Cardiac muscle cell (in vitro differentiated cells and primary cell): ENCODE measurements at regions not wholly inside any gene's neighbourhood (a gene's known extent, or its start where the extent isn't known, plus 50 kb on each side); places are given as distances from the start of the nearest gene placed in this dataset.

Experiments
- DNase-seq, 2 donors: peaks; one replicate each; pipeline versions ENCODE4 v3.0.0 to v3.0.0-alpha.2; 2010 to 2017; ENCODE audit warnings: low read depth in 1 of 2, low spot score in 1 of 2
- H3K27ac ChIP-seq: fragments of 200-600 bp; sonication (generic); 2 replicates; pipeline ENCODE4 v1.5.1; 2016
- H3K27me3 ChIP-seq: fragments of 200-600 bp; sonication (generic); 2 replicates; pipeline ENCODE4 v1.6.0; 2016; ENCODE audit warnings: control low read depth
- H3K36me3 ChIP-seq: fragments of 200-600 bp; sonication (generic); 2 replicates; pipeline ENCODE4 v1.5.1; 2016; ENCODE audit warnings: control low read depth
- H3K4me1 ChIP-seq: fragments of 200-600 bp; sonication (generic); 2 replicates; pipeline ENCODE4 v1.8.1; 2017; ENCODE audit warnings: low read depth, mild to moderate bottlenecking, mixed run types
- H3K4me3 ChIP-seq: fragments of 200-600 bp; sonication (generic); 2 replicates; pipeline ENCODE4 v1.5.1; 2016; ENCODE audit warnings: mild to moderate bottlenecking
- H3K9me3 ChIP-seq: fragments of 200-600 bp; sonication (generic); 2 replicates; pipeline ENCODE4 v1.5.1; 2017; ENCODE audit warnings: low read depth, mild to moderate bottlenecking, control low read depth
- TF ChIP-seq, protein P1 (sequence below): IDR thresholded peaks from 2 replicates; pipeline ENCODE4 v1.5.1; 2012; ENCODE audit warnings: low read depth, mild to moderate bottlenecking, low read length

DNA sequence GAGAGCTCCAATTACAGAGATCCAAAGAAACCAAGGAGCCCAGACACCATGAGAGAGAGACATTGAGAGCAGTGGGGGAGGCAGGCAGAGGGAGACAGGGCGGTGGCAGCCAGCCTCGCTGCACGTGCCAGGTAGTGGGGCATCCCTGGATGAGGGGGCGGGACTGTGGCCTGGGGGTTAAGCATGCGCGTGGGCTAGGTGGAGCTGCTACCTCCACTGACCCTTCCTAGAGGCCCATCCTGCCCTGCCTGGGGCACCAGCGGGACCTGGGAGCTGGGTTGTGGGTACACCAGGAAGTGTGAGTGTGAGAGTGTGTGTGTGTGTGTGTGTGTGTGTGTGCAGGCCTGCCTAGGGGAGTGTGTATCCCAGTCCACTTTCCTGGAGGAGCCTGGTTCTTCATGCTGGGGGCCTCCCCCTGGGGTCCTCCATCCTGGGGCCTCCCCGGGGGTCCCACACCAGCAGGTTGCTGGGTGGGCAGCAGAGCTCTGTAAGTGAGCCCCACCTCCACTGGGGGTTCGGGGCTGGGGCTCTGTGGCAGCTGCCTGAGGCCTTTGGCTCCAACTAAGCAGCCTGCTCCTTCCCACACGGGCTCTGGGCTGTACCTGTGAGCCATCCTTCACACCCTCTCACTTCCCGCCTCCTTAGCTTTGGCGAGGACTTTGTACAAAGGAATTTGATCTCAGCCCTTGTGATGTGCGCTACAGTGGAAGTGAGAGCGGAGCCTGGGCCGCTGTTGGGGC lies 127.4 kb downstream of the IRF8 start:
- no peak for DNase-seq
- TF ChIP-seq, protein P1, sequence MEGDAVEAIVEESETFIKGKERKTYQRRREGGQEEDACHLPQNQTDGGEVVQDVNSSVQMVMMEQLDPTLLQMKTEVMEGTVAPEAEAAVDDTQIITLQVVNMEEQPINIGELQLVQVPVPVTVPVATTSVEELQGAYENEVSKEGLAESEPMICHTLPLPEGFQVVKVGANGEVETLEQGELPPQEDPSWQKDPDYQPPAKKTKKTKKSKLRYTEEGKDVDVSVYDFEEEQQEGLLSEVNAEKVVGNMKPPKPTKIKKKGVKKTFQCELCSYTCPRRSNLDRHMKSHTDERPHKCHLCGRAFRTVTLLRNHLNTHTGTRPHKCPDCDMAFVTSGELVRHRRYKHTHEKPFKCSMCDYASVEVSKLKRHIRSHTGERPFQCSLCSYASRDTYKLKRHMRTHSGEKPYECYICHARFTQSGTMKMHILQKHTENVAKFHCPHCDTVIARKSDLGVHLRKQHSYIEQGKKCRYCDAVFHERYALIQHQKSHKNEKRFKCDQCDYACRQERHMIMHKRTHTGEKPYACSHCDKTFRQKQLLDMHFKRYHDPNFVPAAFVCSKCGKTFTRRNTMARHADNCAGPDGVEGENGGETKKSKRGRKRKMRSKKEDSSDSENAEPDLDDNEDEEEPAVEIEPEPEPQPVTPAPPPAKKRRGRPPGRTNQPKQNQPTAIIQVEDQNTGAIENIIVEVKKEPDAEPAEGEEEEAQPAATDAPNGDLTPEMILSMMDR, result no peak
- no peaks in the 10 kb centered on the region for H3K27me3 ChIP-seq
- peaks cover 15% of the 10 kb centered on the region for H3K4me1 ChIP-seq
- no peaks in the 10 kb centered on the region for H3K9me3 ChIP-seq
- H3K4me3 ChIP-seq, result no peak overlapping the region
- H3K27ac ChIP-seq, result no peak overlapping the region
- H3K36me3 ChIP-seq, result no peaks in the 10 kb centered on the region

DNA sequence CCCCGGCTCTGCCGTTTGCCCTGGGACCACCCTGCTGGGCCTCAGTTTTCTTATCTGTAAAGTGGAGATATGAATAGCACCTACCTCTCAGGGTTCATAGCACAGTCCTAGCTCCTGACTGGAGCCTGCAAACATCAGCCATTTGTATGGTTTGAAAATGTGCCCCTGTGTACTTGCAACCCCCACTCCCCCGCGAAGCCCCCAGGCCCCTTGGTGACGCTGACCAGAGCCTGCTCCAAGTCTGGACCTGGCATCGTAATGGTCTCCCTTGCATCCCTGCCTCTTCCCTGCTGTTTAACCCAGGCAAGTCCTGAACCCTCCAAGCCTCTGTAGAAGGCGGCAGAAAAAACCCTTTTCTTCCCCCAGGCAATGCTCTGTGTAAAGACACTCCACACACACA lies 128.0 kb downstream of the IRF8 start:
- TF ChIP-seq, protein P1, result no peak
- no peaks in the 10 kb centered on the region for H3K27me3 ChIP-seq
- H3K4me3 ChIP-seq, result no peak overlapping the region
- H3K36me3 ChIP-seq, result no peaks in the 10 kb centered on the region
- H3K9me3 ChIP-seq, result no peaks in the 10 kb centered on the region
- peaks cover 14% of the 10 kb centered on the region for H3K4me1 ChIP-seq
- H3K27ac ChIP-seq, result no peak overlapping the region
- DNase-seq, result no peak

DNA sequence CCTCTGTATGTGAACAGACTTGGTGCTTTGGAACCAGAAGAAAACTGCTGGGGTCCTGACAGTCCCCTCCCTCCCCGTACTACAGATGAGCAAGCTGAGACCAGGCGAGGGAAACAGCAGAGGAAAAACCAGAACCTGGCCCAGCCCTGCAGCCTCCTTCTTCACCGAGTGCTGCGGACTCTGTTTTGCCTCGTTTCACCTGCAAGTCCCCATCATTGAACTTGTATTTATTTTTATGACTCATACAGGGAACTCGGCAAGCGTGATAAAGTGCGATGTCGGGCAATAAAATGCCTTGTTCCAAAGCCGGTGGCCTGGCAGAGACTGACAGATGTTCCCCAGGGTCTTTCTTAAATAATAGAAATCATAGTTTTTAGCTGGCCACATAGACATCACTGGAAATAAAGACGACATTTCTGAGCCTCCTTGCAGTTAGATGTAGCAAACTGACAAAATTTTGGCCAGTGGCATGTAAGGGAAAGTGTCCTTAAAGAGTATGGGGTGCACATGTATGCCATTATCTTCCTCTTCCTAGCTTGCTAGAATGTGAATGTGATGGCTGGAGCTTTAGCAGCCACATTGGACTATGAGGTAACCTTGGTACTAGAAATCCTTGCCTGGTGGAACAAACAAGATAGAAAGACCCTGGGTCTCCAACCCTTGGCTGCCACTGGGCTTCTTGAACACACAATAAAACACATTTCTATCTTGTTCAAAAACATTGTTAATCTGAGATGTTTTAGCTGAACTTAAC lies 128.6 kb downstream of the IRF8 start:
- no peak for DNase-seq
- H3K27me3 ChIP-seq, result no peaks in the 10 kb centered on the region

DNA sequence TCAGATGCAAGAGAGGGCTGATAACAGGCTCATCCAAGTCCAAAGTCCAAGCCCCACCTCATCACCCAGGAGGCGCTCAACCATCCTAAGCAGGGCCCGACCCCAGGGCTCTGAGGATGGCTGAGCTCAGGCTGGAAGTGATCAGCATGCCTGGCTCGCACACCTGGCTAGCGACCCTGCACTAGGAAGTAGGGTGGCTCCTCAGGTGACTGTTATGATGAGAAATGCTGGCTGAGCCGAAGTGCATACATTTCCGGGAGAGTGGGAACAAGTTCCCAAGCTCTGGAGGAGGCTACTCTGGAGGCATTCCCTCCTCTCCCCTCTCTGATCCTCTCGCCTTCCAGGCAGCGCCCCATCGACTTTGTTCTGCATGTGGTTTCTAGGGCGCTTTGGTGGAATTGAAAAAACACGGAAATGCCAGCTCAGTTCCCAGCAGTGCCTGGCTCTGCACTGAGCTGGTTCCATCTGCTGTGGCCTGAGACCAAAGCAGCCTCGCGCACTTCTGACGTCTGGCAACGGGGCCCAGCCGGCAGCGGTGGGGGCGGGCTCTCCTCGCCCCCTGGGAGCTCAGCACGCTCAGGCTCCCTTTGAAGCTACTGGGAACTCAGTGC lies 130.3 kb downstream of the IRF8 start:
- Histone ChIP-seq H3K4me3 (no peak overlapping the region), H3K27ac (no peak overlapping the region), H3K36me3 (no peaks in the 10 kb centered on the region), H3K4me1 (peaks cover 10% of the 10 kb centered on the region), H3K9me3 (no peaks in the 10 kb centered on the region), H3K27me3 (no peaks in the 10 kb centered on the region)
- TF ChIP-seq, protein P1, result no peak
- peak in 1 of 2 donors; percentile 63 for DNase-seq

More for the DNA sequence above, 128.6 kb downstream of the IRF8 start:
- TF ChIP-seq, protein P1, result no peak
- Histone ChIP-seq H3K4me1 (peaks cover 15% of the 10 kb centered on the region), H3K27ac (no peak overlapping the region), H3K4me3 (no peak overlapping the region), H3K36me3 (no peaks in the 10 kb centered on the region), H3K9me3 (no peaks in the 10 kb centered on the region)

DNA sequence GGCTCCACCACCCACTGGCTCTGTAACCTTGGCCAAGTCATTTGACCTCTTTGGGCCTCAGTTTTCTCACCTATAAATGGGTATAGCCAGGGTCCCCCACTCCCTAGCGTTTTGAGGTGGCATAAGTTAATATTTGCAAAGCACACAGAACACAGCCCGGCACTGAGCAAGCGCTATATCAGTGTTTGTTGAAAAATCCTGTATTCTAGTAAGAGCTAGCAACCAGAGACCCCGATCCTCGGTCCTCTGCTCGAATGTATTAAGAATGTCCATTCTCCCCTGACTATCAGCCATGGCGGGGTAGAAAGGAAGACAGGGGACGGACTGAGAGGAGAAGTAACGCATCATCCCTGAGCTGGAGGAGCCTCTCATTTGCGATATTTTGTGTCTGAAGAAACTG lies 131.2 kb downstream of the IRF8 start:
- Histone ChIP-seq H3K4me1 (peaks cover 13% of the 10 kb centered on the region), H3K27me3 (no peaks in the 10 kb centered on the region)
- no peak for DNase-seq

More for the DNA sequence above, 131.2 kb downstream of the IRF8 start:
- TF ChIP-seq, protein P1, result no peak
- no peaks in the 10 kb centered on the region for H3K36me3 ChIP-seq
- no peak overlapping the region for H3K27ac ChIP-seq
- H3K4me3 ChIP-seq, result no peak overlapping the region
- no peaks in the 10 kb centered on the region for H3K9me3 ChIP-seq
